ENCODE measurements at regions not wholly inside any gene's neighbourhood (a gene's known extent, or its start where the extent isn't known, plus 50 kb on each side); places are given as distances from the start of the nearest gene placed in this dataset.

- no peak for TF ChIP-seq CTCF (IDR thresholded peaks at IDR 0.05)
- TF ChIP-seq POLR2A (IDR thresholded peaks at IDR 0.05): no peak
Observed at GRCh38 chr5:175070283-175070682, 345.9 kb downstream of the MSX2 start.

All from Peyer's patch (tissue), 4 donors.